ENCODE measurements at regions not wholly inside any gene's neighbourhood (a gene's known extent, or its start where the extent isn't known, plus 50 kb on each side); places are given as distances from the start of the nearest gene placed in this dataset.

DNA sequence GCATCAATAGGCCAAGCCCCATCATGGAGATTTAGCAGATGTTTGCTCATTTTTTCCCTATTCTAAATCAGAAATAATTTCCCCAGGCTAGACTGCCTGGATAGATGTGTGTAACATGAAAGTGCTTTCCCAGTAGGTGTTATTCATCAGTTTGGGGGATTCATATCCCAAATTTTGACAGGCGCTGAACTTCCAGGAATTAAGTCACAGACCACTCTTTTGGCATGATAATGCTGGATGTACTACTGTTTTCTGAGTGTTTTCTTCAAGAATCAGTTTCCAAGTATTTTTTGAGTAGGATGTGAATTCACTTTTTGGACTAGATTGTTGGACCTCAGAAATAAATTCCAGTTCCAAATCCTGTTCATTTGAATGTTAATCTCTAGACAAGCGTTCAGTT lies 637.4 kb downstream of the REEP3 start:
- H4K20me1 ChIP-seq (ENCODE audit: insufficient read depth, low read length) = no peaks in the 10 kb centered on the region
- no peaks in the 10 kb centered on the region for H3K79me2 ChIP-seq (ENCODE audit: low read length)
- no peaks in the 10 kb centered on the region for H3K9me3 ChIP-seq (replicated peaks; ENCODE audit: insufficient read depth, low read length)
- H2AFZ ChIP-seq (ENCODE audit: low read length) = no peak overlapping the region
- no peaks in the 10 kb centered on the region for H3K9me2 ChIP-seq (replicated peaks; ENCODE audit: insufficient read depth, low read length)
- H3F3A ChIP-seq (ENCODE audit: insufficient read depth, low read length) = no peaks in the 10 kb centered on the region
- TF ChIP-seq EZH2phosphoT487 (IDR thresholded peaks at IDR 0.05; ENCODE audit: low read length) (no peak), EZH2 (optimal IDR thresholded peaks at IDR 0.05; ENCODE audit: low read depth, low read length) (no peak)
- TF ChIP-seq, protein P1, sequence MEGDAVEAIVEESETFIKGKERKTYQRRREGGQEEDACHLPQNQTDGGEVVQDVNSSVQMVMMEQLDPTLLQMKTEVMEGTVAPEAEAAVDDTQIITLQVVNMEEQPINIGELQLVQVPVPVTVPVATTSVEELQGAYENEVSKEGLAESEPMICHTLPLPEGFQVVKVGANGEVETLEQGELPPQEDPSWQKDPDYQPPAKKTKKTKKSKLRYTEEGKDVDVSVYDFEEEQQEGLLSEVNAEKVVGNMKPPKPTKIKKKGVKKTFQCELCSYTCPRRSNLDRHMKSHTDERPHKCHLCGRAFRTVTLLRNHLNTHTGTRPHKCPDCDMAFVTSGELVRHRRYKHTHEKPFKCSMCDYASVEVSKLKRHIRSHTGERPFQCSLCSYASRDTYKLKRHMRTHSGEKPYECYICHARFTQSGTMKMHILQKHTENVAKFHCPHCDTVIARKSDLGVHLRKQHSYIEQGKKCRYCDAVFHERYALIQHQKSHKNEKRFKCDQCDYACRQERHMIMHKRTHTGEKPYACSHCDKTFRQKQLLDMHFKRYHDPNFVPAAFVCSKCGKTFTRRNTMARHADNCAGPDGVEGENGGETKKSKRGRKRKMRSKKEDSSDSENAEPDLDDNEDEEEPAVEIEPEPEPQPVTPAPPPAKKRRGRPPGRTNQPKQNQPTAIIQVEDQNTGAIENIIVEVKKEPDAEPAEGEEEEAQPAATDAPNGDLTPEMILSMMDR (IDR thresholded peaks at IDR 0.05; ENCODE audit: low read length) = no peak
- H3K4me1 ChIP-seq (ENCODE audit: low read length) = no peaks in the 10 kb centered on the region
- DNase-seq = no peak
- H3K27me3 ChIP-seq (replicated peaks; ENCODE audit: insufficient read depth, low read length) = no peaks in the 10 kb centered on the region
- no peak overlapping the region for H3K4me3 ChIP-seq (ENCODE audit: low read length)
- no peak overlapping the region for H3K9ac ChIP-seq (ENCODE audit: low read length)
- H3K36me3 ChIP-seq (replicated peaks; ENCODE audit: insufficient read depth, low read length) = no peaks in the 10 kb centered on the region
- H3K4me2 ChIP-seq (ENCODE audit: low read depth, low read length) = no peak overlapping the region
- no peak overlapping the region for H3K27ac ChIP-seq (ENCODE audit: low read length)

DNA sequence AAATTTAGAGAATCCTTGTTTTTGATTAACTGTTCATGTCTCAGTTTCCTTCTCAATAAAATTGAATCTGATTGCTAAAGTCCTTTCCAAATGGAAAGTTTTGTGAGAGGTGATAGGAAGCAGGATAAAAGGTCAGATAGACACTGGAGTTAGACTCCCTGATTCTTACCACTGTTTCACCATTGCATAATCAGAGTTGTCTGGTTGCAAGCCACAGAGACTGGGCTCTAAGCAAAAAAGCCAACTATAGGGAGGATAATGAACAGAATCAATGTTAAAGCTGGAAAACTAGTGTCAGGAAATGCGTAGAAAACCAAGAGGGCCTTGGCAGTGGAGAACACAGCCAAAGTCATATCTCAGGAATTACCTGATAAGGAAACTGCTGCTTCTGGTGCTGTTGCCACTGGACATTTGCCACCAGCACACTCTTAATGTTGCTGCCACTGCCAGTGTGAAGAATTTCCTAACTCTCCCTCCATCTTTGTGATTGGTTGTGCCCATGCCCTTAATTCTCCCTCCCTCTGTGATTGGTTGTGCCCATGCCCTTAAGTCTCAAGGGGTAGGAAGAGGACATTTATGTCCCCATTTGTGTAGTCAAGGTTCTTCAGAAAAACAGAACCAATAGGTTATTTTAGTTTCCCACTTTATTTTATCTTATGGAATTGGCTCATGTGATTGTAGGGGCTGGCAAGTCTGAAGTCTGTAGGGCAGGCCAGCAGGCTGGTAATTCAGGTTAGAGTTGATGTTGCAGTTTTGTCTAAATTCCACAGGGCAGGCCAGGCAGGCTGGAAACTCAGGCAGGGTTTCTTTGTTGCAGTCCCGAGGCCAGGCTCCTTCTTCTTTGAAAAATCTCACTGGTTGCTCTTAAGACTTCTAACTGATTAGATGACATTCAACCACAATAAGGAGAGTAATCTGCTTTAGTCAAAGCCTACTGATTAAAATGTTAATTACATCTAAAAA lies 639.0 kb downstream of the REEP3 start:
- DNase-seq = no peak
- Histone ChIP-seq H3K27me3 (replicated peaks; ENCODE audit: insufficient read depth, low read length) (no peaks in the 10 kb centered on the region), H3K9me2 (replicated peaks; ENCODE audit: insufficient read depth, low read length) (no peaks in the 10 kb centered on the region), H3K27ac (ENCODE audit: low read length) (no peak overlapping the region), H3K4me2 (ENCODE audit: low read depth, low read length) (no peak overlapping the region), H2AFZ (ENCODE audit: low read length) (no peak overlapping the region), H3K4me3 (ENCODE audit: low read length) (no peak overlapping the region), H3K4me1 (ENCODE audit: low read length) (no peaks in the 10 kb centered on the region), H3F3A (ENCODE audit: insufficient read depth, low read length) (no peaks in the 10 kb centered on the region), H3K9me3 (replicated peaks; ENCODE audit: insufficient read depth, low read length) (no peaks in the 10 kb centered on the region), H4K20me1 (ENCODE audit: insufficient read depth, low read length) (no peaks in the 10 kb centered on the region), H3K36me3 (replicated peaks; ENCODE audit: insufficient read depth, low read length) (no peaks in the 10 kb centered on the region), H3K9ac (ENCODE audit: low read length) (no peak overlapping the region), H3K79me2 (ENCODE audit: low read length) (no peaks in the 10 kb centered on the region)
- TF ChIP-seq, protein P1 (IDR thresholded peaks at IDR 0.05; ENCODE audit: low read length) = no peak
- no peak for TF ChIP-seq EZH2phosphoT487 (IDR thresholded peaks at IDR 0.05; ENCODE audit: low read length)
- no peak for TF ChIP-seq EZH2 (optimal IDR thresholded peaks at IDR 0.05; ENCODE audit: low read depth, low read length)

DNA sequence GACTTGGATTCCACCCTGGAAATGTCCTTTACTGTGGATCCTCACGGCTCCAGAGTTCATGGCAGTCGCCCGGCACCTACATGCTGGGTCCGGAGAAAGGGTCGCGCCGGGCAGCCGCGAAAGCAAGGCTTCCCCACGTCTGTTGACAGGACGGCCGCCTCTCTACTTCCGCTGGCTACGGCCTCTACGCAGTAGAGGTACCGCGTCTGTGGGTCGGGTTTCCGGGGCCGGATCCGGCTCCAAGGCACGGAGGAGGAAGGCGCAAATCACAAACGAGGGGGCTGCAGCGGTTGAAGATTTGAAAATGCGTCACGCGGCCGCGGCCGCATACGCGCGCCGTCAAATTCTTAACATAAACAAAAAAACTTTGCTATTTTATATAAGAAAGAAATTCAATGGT lies 649.6 kb downstream of the REEP3 start:
- Histone ChIP-seq H3K27me3 (replicated peaks; ENCODE audit: insufficient read depth, low read length) (no peaks in the 10 kb centered on the region), H3K9me3 (replicated peaks; ENCODE audit: insufficient read depth, low read length) (no peaks in the 10 kb centered on the region), H3K4me3 (ENCODE audit: low read length) (no peak overlapping the region), H4K20me1 (ENCODE audit: insufficient read depth, low read length) (no peaks in the 10 kb centered on the region), H3F3A (ENCODE audit: insufficient read depth, low read length) (no peaks in the 10 kb centered on the region), H3K9ac (ENCODE audit: low read length) (no peak overlapping the region), H3K36me3 (replicated peaks; ENCODE audit: insufficient read depth, low read length) (no peaks in the 10 kb centered on the region), H3K79me2 (ENCODE audit: low read length) (no peaks in the 10 kb centered on the region), H3K27ac (ENCODE audit: low read length) (no peak overlapping the region), H3K4me1 (ENCODE audit: low read length) (no peaks in the 10 kb centered on the region), H2AFZ (ENCODE audit: low read length) (no peak overlapping the region), H3K4me2 (ENCODE audit: low read depth, low read length) (no peak overlapping the region), H3K9me2 (replicated peaks; ENCODE audit: insufficient read depth, low read length) (no peaks in the 10 kb centered on the region)
- TF ChIP-seq EZH2phosphoT487 (IDR thresholded peaks at IDR 0.05; ENCODE audit: low read length) (no peak), EZH2 (optimal IDR thresholded peaks at IDR 0.05; ENCODE audit: low read depth, low read length) (no peak)
- TF ChIP-seq, protein P1 (IDR thresholded peaks at IDR 0.05; ENCODE audit: low read length) = no peak
- no peak for DNase-seq

Measured in MM.1S (cell line).